Endothelial cell of umbilical vein (primary cell): ENCODE measurements at regions not wholly inside any gene's neighbourhood (a gene's known extent, or its start where the extent isn't known, plus 50 kb on each side); places are given as distances from the start of the nearest gene placed in this dataset.

Experiments used
- BruUV-seq: library from RNA; stranded (reverse); fragments of 400-500 nt; replicated peaks from 2 replicates; lab custom pipeline; 2021; lab: Mats Ljungman, UMichigan
- CTCF ChIA-PET: fragments of 300-600, 350-600 bp; sonication (Branson Sonifier 250); formaldehyde crosslinking; loops from one replicate; lab custom pipeline; 2021; ENCODE audit warnings: antibody characterized with exemption, inconsistent platforms; lab: Charles Lee
- POLR2A ChIA-PET: fragments of 300-600, 350-600 bp; sonication (Branson Sonifier 250); formaldehyde crosslinking; loops from one replicate; lab custom pipeline; 2021; ENCODE audit warnings: antibody characterized with exemption, inconsistent platforms; lab: Charles Lee
- DNase-seq: peaks from one replicate; pipeline ENCODE4 v3.0.0-alpha.2; 2011; ENCODE audit warnings: low read depth, low spot score
- FAIRE-seq: peaks from 2 replicates; lab custom pipeline; 2011; peaks lifted over from hg19 to GRCh38; lab: Jason Lieb, UNC
- H2AFZ ChIP-seq: 2 replicates; pipeline ENCODE4 v1.6.0; 2012; ENCODE audit warnings: low read depth, low read length, control low read depth, inconsistent platforms
- H3K27ac ChIP-seq: 2 replicates; pipeline ENCODE4 v1.5.1; 2011; ENCODE audit warnings: low read depth, mild to moderate bottlenecking, control low read depth, low read length, moderate library complexity; ENCODE audit not compliant: insufficient read depth
- H3K27me3 ChIP-seq, 2 experiments: 2 replicates each; pipeline versions ENCODE4 v1.6.0 to v1.6.1; 2011; ENCODE audit warnings: low read length in 2 of 2, mixed read lengths in 1 of 2; ENCODE audit not compliant: control insufficient read depth in 2 of 2, insufficient read depth in 2 of 2
- H3K36me3 ChIP-seq, 2 experiments: 2 replicates in 1 of 2; 3 replicates in 1 of 2; pipeline ENCODE4 v1.5.1; 2011; ENCODE audit warnings: low read length in 2 of 2, mild to moderate bottlenecking in 1 of 2, moderate library complexity in 1 of 2; ENCODE audit not compliant: control insufficient read depth in 2 of 2, insufficient read depth in 2 of 2; ENCODE audit errors: extremely low read depth in 1 of 2
- H3K4me1 ChIP-seq: 3 replicates; pipeline ENCODE4 v1.5.1; 2011; ENCODE audit warnings: mild to moderate bottlenecking, low read length; ENCODE audit not compliant: control insufficient read depth, insufficient read depth; ENCODE audit errors: extremely low read depth
- H3K4me2 ChIP-seq: 2 replicates; pipeline ENCODE4 v1.6.1; 2011; ENCODE audit warnings: low read length, control low read depth, mixed read lengths; ENCODE audit not compliant: insufficient read depth
- H3K4me3 ChIP-seq, 3 experiments: fragments of 200-600 bp in 1 of 3; sonication (generic), shearing (Covaris generic) in 1 of 3; replicated peaks in 1 of 3; 2 replicates each; pipeline ENCODE4 v1.5.1; 2011 to 2016; ENCODE audit warnings: control low read depth in 3 of 3, low read length in 3 of 3, mild to moderate bottlenecking in 2 of 3, inconsistent platforms in 1 of 3, low read depth in 1 of 3, moderate library complexity in 1 of 3; ENCODE audit not compliant: insufficient read depth in 1 of 3
- H3K79me2 ChIP-seq: 2 replicates; pipeline ENCODE4 v1.6.0; 2012; ENCODE audit warnings: low read length, inconsistent platforms; ENCODE audit not compliant: control insufficient read depth, insufficient read depth
- H3K9ac ChIP-seq: replicated peaks from 2 replicates; pipeline ENCODE3; 2011; ENCODE audit warnings: low read length, control low read depth; ENCODE audit not compliant: insufficient read depth; ENCODE audit errors: extremely low read depth
- H3K9me1 ChIP-seq: replicated peaks from 3 replicates; pipeline ENCODE4 v1.6.0; 2011; ENCODE audit warnings: mild to moderate bottlenecking, low read length; ENCODE audit not compliant: control insufficient read depth, insufficient read depth; ENCODE audit errors: extremely low read depth
- H3K9me3 ChIP-seq: replicated peaks from 2 replicates; pipeline ENCODE4 v1.5.1; 2012; ENCODE audit warnings: low read length, inconsistent platforms; ENCODE audit not compliant: control insufficient read depth, insufficient read depth
- H4K20me1 ChIP-seq: replicated peaks from 2 replicates; pipeline ENCODE3; 2011; ENCODE audit warnings: mild to moderate bottlenecking, low read length; ENCODE audit not compliant: control insufficient read depth, insufficient read depth; ENCODE audit errors: extremely low read depth
- EZH2 ChIP-seq: IDR thresholded peaks from 2 replicates; pipeline ENCODE4 v1.6.1; 2012; ENCODE audit warnings: borderline replicate concordance, low read depth, mild to moderate bottlenecking, moderate library complexity, low read length, inconsistent platforms; ENCODE audit not compliant: severe bottlenecking
- FOS ChIP-seq: IDR thresholded peaks from 2 replicates; pipeline ENCODE4 v1.6.1; 2011; ENCODE audit warnings: mild to moderate bottlenecking, low read length, moderate library complexity, borderline replicate concordance; ENCODE audit not compliant: insufficient read depth
- GATA2 ChIP-seq: IDR thresholded peaks from 2 replicates; pipeline ENCODE4 v1.7.0; 2011; ENCODE audit warnings: low read depth, mild to moderate bottlenecking, moderate library complexity, mixed read lengths, low read length; ENCODE audit not compliant: insufficient read length, insufficient read depth
- JUN ChIP-seq: IDR thresholded peaks from 2 replicates; pipeline ENCODE4 v1.6.1; 2011; ENCODE audit warnings: borderline replicate concordance, low read depth; ENCODE audit not compliant: insufficient read length, insufficient read depth
- MAX ChIP-seq: IDR thresholded peaks from 2 replicates; pipeline ENCODE4 v1.6.1; 2011; ENCODE audit not compliant: insufficient read depth, insufficient read length
- MYC ChIP-seq: IDR thresholded peaks from one replicate; pipeline ENCODE4 v1.6.1; 2011; ENCODE audit warnings: mild to moderate bottlenecking, low read depth, low read length
- POLR2A ChIP-seq: IDR thresholded peaks from 2 replicates; pipeline ENCODE4 v1.6.1; 2012; ENCODE audit warnings: low read depth, mild to moderate bottlenecking, control low read depth, low read length
- POLR2AphosphoS5 ChIP-seq: IDR thresholded peaks from 2 replicates; pipeline ENCODE4 v1.6.1; 2012; ENCODE audit warnings: low read depth, mild to moderate bottlenecking, control low read depth, low read length, moderate library complexity; ENCODE audit not compliant: insufficient read depth
- dilution Hi-C: fragments of 300-500 bp; cut with MboI; formaldehyde crosslinking; loops from one replicate; pipeline ENCODE4 v1.15.0; 2019; ENCODE audit warnings: low sequenced_read_pairs; ENCODE audit not compliant: extremely low pct_ligation_motif_present
- intact Hi-C: fragments of 100-400 bp; cut with micrococcal nuclease; formaldehyde crosslinking; loops from one replicate; pipeline ENCODE4 v1.10.0; 2022
- TF ChIP-seq, protein P1 (sequence below), 2 donors: IDR thresholded peaks; 1 replicate in 1 of 2; 2 replicates in 1 of 2; pipeline ENCODE4 v1.5.1; 2011; ENCODE audit warnings: low read length in 2 of 2, mild to moderate bottlenecking in 2 of 2, moderate library complexity in 2 of 2, control low read depth in 1 of 2, inconsistent platforms in 1 of 2, low read depth in 1 of 2; ENCODE audit not compliant: insufficient read depth in 1 of 2; ENCODE audit errors: extremely low read depth in 1 of 2

DNA sequence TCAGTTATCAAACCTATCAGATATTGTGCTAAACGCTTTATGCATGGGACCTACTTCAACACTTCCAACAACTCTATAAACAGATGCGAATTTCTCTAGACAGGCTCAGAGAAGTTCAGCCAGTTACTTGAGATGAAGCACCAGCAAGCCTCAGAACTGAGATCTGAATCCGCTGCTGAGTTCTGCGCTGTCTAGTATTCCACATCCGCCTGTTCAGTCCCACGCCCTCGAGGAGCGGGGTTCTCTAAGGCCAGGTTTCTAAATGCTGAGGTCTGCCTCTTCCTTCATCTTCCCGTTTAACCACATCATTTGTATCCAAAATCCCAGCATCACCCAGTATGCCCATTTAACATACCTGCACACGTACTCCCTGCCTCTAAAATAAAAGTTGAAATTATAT, 297.8 kb upstream of the ZNF32 start:
- Histone ChIP-seq H3K36me3 (no peaks in the 10 kb centered on the region), H3K79me2 (no peaks in the 10 kb centered on the region), H3K4me1 (peaks cover 3% of the 10 kb centered on the region), H3K4me3 (no peak overlapping the region), H2AFZ (no peak overlapping the region), H3K27me3 (no peaks in the 10 kb centered on the region), H3K9me1 (no peaks in the 10 kb centered on the region), H3K9ac (no peak overlapping the region), H3K4me2 (no peak overlapping the region), H3K27ac (no peak overlapping the region), H4K20me1 (no peaks in the 10 kb centered on the region), H3K9me3 (no peaks in the 10 kb centered on the region)
- DNase-seq (no peak), FAIRE-seq (no peak)
- dilution Hi-C loops (no loop called here), intact Hi-C loops (no loop called here)
- TF ChIP-seq POLR2A = no peak
- no peak for TF ChIP-seq MAX
- TF ChIP-seq MYC = no peak
- TF ChIP-seq JUN = no peak
- no peak for TF ChIP-seq POLR2AphosphoS5
- TF ChIP-seq, protein P1, sequence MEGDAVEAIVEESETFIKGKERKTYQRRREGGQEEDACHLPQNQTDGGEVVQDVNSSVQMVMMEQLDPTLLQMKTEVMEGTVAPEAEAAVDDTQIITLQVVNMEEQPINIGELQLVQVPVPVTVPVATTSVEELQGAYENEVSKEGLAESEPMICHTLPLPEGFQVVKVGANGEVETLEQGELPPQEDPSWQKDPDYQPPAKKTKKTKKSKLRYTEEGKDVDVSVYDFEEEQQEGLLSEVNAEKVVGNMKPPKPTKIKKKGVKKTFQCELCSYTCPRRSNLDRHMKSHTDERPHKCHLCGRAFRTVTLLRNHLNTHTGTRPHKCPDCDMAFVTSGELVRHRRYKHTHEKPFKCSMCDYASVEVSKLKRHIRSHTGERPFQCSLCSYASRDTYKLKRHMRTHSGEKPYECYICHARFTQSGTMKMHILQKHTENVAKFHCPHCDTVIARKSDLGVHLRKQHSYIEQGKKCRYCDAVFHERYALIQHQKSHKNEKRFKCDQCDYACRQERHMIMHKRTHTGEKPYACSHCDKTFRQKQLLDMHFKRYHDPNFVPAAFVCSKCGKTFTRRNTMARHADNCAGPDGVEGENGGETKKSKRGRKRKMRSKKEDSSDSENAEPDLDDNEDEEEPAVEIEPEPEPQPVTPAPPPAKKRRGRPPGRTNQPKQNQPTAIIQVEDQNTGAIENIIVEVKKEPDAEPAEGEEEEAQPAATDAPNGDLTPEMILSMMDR (IDR thresholded peaks at IDR 0.05; ENCODE audit: extremely low read depth in 1 of 2, insufficient read depth in 1 of 2, low read depth in 1 of 2, low read length in 2 of 2) = no peak
- TF ChIP-seq FOS = no peak
- no peak for TF ChIP-seq GATA2
- no peak for TF ChIP-seq EZH2
- BruUV-seq = no TSS peak
- ChIA-PET POLR2A (no interaction called here), CTCF (no interaction called here)
